ENCODE measurements at regions not wholly inside any gene's neighbourhood (a gene's known extent, or its start where the extent isn't known, plus 50 kb on each side); places are given as distances from the start of the nearest gene placed in this dataset.

DNA sequence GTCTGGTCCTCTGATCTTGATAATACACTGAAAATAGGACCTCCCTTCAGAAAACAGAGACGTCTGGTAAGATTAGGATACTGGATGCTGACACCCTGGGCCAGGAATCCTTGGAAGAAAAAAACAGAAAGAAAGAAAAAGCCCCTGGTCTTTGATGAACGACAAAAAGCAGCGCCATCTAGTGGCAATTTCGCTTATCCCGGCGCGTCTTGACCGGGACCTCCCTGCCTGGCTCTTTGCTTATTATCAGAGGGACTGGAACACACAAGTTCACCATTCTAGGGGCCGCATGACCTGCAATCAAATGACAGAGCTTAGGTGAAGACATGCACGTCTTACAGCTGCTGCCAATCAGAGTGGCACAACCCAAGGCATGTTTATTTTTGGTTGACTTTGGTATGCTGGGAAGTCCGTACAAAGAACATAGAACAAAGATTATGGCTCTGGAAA is 114.9 kb upstream of the NFIB start:
- DNase-seq: peak in 12 of 14 donors; percentile 8 to 60 (median 39)

GRCh38 chr9:14427419-14427818 is 113.5 kb upstream of the NFIB start:
- DNase-seq: no peak

DNA sequence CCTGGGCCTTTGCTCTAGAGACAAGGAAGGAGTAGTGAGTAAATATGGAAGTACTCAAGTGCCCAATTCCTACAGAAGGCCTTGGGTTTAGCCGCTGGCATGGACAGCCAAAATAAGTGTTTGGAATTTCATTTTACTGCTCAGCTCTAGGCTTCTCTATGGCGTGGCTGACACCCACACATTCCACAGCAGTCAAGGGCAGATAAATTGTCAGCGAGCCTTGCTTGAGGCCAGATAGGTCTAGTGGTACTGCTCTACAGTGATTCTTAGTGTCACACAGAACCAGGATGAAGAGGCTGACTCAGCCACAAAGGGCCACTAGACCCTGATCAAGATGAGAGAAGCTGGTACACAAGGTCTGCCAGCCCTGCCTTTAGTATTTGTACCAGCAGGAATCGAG is 111.0 kb upstream of the NFIB start:
- DNase-seq: no peak

DNA sequence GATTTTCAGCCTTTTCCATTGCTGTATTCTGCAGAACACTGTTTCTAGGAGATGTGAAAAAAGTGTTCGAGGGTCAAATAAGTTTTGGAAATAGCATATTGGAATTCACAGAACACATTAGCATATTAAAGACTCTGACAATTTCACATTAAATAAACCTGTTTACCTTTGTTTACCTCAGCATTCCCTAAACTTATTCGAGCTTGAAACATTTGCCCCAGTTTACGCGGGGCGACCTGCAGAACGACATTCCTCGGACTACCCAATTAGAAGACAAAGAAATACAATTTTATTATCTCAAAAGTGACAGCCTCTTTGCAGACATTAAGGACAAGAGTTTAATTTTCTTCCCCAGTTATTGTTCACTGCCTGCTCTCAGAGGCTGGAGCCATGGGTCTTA is 110.3 kb upstream of the NFIB start:
- DNase-seq: no peak

DNA sequence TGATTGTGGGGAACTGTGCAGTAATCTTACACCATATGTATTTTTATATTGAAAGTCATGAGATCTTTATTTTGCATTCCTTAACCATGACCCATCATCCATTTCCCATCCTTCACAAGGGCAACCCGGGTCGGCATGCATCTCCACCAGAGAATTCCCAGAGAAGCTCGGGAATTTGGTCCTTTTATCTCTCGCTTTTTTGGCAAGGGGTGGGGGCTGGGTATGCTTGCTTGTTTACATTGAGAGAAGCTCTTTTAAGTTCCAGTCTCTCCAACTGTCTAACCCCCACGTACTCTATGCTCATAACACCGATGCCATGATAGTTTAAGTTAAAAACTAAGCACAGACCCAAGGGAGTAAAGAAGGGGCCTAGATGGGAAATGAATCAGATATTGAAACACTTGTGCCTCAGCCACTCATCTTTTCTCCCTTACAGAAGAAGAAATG is 109.9 kb upstream of the NFIB start:
- no peak for DNase-seq

GRCh38 chr9:14421291-14421690 is 107.3 kb upstream of the NFIB start:
- DNase-seq: no peak

- peak in 4 of 14 donors; percentile 5 to 71 (median 20) for DNase-seq
Measured at GRCh38 chr9:14418941-14419937, 105.3 kb upstream of the NFIB start.

DNA sequence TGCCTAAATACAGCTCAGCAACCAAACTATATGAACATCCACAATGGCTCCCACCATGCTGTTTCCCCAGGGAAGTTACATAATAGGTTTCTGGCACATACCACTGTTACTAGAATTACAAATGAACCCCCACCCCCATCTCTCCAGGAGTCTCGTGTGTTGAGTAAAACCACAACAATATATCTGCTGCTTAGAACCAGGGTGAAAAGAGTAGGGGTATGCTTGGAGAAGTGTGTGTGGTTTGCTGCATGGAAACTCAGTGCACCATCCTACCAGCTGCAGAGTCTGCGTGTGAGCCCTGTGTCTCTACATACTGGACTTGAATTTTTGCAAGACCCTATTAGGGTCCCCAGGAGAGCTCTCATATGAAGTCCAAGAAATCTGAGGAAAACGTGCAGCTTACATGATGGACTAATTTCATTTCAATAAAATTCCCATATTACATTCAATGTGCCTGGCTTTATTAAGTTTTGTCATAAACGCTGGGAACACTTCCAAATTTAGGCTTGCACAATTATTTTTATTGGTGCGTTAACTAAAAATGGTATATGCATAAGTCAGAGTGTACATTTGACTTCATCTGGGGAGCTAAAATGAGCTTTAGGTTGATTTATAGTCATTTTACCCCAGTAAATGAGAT is 104.5 kb upstream of the NFIB start:
- DNase-seq: no peak

- no peak for DNase-seq
Measured at GRCh38 chr9:14417237-14417636, 103.3 kb upstream of the NFIB start.

DNA sequence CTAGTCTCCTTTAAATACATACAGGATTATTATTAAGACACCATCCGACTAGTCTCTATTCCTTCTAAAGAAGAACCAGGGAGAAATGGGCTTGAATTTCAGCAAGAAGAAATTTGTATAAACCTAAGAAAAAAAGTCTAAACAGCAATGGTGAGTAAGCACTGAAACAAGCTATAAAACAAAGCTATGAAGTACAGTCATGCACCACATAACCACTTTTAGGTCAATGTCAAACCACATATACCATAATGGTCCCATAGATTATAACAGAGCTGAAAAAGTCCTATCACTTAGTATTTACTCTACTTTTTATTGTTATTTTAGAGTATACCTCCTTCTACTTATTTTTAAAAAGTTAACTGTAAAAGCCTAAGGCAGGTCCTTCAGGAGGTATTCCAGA is 102.0 kb upstream of the NFIB start:
- no peak for DNase-seq

DNA sequence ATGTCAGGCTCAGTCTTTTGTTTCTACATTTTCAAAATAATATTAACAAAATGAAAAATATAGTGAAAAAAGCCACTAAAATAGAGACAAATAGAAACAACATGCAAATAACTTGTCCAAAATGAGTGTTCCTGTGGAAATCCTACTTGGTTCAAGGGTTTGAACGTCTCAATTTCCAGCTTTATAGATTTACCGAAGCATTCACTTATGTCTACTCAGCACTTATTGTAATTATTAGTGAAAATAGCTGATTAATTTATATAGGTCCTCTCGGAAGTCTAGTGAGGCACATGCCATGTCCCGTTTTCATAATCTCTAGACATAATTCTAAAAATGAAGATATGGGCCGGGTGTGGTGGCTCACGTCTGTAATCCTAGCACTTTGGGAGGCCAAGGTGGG is 99.9 kb upstream of the NFIB start:
- no peak for DNase-seq

DNA sequence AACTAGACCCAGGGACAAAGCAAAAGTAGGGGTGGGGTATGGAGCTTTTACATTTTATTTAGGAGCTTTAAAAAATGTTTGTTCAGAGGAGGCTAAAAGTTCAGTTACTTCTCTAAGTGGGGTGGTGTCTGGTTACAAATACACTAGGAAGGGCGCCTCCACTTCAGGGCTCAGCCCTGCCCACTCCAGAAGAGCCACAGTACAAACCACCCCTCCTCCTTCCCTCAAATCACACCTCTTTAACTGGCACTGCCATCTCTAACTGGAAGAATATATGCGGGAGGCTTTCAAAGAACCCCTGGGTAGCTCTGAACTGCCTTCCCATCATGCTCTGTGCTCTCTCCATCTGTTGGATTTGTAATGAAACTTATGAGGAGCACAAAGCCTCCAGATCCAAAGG is 98.8 kb upstream of the NFIB start:
- no peak for DNase-seq

DNA sequence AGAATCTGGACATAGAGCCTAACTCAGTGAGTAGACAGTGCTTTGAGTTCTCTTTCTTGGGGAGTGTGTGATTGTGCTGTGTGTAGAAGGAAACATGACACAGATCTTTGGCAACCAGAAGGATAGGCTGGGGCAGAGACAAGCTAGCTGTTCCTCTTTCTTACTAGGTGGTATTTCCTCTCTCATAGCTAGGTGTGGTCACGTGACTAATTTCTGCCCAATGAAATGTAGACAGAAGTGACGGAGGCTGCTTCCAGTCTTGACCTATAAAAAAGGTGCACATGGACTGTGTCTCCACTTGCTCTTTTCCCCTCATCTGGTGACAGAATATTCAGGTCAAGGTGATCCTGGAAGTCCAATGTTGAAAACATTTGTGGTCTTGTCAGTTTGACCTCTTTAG is 92.5 kb upstream of the NFIB start:
- no peak for DNase-seq

DNA sequence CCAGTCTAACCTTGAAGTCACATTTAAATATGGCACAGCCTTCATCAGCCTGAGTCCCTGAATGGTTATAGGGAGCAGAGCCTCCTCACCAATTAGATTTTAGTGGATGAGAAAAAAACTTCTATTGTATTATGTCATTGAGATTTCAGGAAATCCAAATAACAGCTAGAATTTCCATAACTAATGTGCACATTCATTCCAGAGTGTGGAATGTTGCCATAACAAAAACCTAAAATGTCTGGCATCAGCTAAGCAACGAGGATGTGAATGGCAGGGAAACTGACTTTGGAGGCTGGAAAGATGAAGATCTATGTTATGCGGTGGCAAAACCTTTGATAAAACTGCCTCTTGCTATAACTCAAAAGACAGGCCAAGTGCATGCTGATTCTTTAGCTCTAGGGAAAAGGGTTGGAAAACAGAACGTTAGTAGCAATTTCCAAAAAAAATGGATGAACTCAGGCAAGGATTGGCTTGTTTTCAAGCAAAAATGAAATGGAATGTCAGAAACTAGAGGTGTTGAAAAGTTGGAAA is 91.3 kb upstream of the NFIB start:
- DNase-seq: no peak

DNA sequence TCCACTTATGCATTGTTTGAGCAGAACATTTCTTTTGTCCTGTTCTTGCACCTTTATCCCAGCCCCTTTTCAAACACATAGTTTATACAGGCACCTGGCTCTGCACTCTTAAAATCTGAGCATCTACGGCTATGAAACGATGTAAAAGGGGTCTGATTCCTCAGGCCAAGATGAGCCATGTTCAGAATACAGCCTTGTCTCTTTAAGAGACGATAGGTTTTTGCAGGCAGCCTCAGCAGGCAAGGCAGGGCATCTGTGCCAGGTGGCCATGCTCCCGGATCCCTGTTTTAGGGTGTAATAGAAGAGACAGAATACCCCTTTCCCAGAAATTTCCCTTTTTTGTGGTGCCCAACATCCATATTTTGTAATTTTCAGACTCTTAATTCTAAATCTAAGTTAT is 89.1 kb upstream of the NFIB start:
- peak in 3 of 14 donors; percentile 2 to 86 (median 7) for DNase-seq

GRCh38 chr9:14402583-14402982 is 88.6 kb upstream of the NFIB start:
- DNase-seq: no peak

- no peak for DNase-seq
Measured at GRCh38 chr9:14401911-14402310, 88.0 kb upstream of the NFIB start.

- peak in 12 of 14 donors; percentile 10 to 76 (median 50) for DNase-seq
Measured at GRCh38 chr9:14400658-14400995, 86.7 kb upstream of the NFIB start.

GRCh38 chr9:14399756-14400657 is 86.1 kb upstream of the NFIB start:
- DNase-seq: peak in 1 of 14 donors; percentile 65

- peak in 7 of 14 donors; percentile 1 to 33 (median 11) for DNase-seq
Measured at GRCh38 chr9:14398473-14398872, 84.5 kb upstream of the NFIB start.

DNA sequence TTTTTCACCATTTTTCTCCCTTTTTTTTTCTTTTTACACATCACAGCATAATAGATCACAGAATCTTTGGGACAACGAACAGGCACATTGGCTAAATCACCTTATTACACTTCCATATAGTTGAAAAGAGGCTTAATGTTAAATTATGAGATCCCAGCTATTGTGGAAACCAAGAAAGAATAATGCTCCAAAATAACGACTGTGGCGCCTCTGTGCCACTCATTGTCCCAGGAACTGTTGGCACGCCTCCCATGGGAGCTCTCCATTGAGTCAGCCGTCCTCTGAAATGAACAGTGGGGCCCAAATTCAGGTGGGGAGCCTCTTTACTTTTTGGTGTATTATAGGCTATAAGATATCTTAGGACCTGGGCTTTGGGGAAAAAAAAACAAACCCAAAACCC is 82.2 kb upstream of the NFIB start:
- DNase-seq: peak in 7 of 14 donors; percentile 5 to 41 (median 26)
